Activated T-cell treated with anti-CD3 and anti-CD28 coated beads, Interleukin-2, amount 50 U/mL, for 48 hours (primary cell): ENCODE measurements at regions not wholly inside any gene's neighbourhood (a gene's known extent, or its start where the extent isn't known, plus 50 kb on each side); places are given as distances from the start of the nearest gene placed in this dataset.
"Not testable (repeated sequence)": the region's sequence is repeated elsewhere in the genome, so short reads cannot be mapped to it uniquely, and the experiment has no call there.

Experiments used
- DNase-seq, 2 experiments: peaks; one replicate each; pipeline ENCODE4 v3.0.0-alpha.2; 2020

GRCh38 chr13:84098273-84098672, 216.0 kb upstream of the SLITRK1 start:
- DNase-seq = no peak

GRCh38 chr13:84097148-84097547, 214.9 kb upstream of the SLITRK1 start:
- DNase-seq = no peak

GRCh38 chr13:84096216-84096615, 213.9 kb upstream of the SLITRK1 start:
- no peak for DNase-seq

- no peak for DNase-seq
These were observed 206.7 kb upstream of the SLITRK1 start for GRCh38 chr13:84088996-84089395.

GRCh38 chr13:84086847-84087162, 204.5 kb upstream of the SLITRK1 start:
- DNase-seq = no peak

GRCh38 chr13:84086098-84086846, 204.0 kb upstream of the SLITRK1 start:
- DNase-seq = not testable (repeated sequence)

- no peak for DNase-seq
These were observed 200.2 kb upstream of the SLITRK1 start for GRCh38 chr13:84082462-84082861.

- no peak for DNase-seq
These were observed 198.7 kb upstream of the SLITRK1 start for GRCh38 chr13:84080748-84081530.

- no peak for DNase-seq
These were observed 195.0 kb upstream of the SLITRK1 start for GRCh38 chr13:84077271-84077670.

- DNase-seq = no peak
These were observed 194.0 kb upstream of the SLITRK1 start for GRCh38 chr13:84076280-84076679.

GRCh38 chr13:84050536-84050935, 168.3 kb upstream of the SLITRK1 start:
- DNase-seq = no peak

- no peak for DNase-seq
These were observed 167.4 kb upstream of the SLITRK1 start for GRCh38 chr13:84049443-84050219.

- DNase-seq = no peak
These were observed 162.5 kb upstream of the SLITRK1 start for GRCh38 chr13:84044805-84045204.

- no peak for DNase-seq
These were observed 155.7 kb upstream of the SLITRK1 start for GRCh38 chr13:84038001-84038400.

GRCh38 chr13:84032116-84032515, 149.8 kb upstream of the SLITRK1 start:
- no peak for DNase-seq

GRCh38 chr13:84031120-84031519, 148.8 kb upstream of the SLITRK1 start:
- no peak for DNase-seq

GRCh38 chr13:84029396-84029795, 147.1 kb upstream of the SLITRK1 start:
- no peak for DNase-seq

GRCh38 chr13:84025824-84026223, 143.6 kb upstream of the SLITRK1 start:
- no peak for DNase-seq

GRCh38 chr13:83996415-83996814, 114.1 kb upstream of the SLITRK1 start:
- DNase-seq = no peak

GRCh38 chr13:83995930-83996329, 113.7 kb upstream of the SLITRK1 start:
- DNase-seq = no peak

GRCh38 chr13:83992566-83993358, 110.5 kb upstream of the SLITRK1 start:
- DNase-seq = no peak

- no peak for DNase-seq
These were observed 105.1 kb upstream of the SLITRK1 start for GRCh38 chr13:83987394-83987793.

GRCh38 chr13:83984793-83985192, 102.5 kb upstream of the SLITRK1 start:
- DNase-seq = no peak
